ENCODE measurements at regions not wholly inside any gene's neighbourhood (a gene's known extent, or its start where the extent isn't known, plus 50 kb on each side); places are given as distances from the start of the nearest gene placed in this dataset.

- FAIRE-seq (no peak), DNase-seq (ENCODE audit: low read depth) (no peak)
- no peak for TF ChIP-seq CTCF (IDR thresholded peaks at IDR 0.05; ENCODE audit: insufficient read depth, low read length, severe bottlenecking)
- H3K27me3 ChIP-seq (ENCODE audit: control insufficient read depth, insufficient read depth, low read length) = no peaks in the 10 kb centered on the region
- H3K36me3 ChIP-seq (ENCODE audit: control insufficient read depth, insufficient read depth, low read length) = no peaks in the 10 kb centered on the region
- H3K4me3 ChIP-seq (ENCODE audit: low read depth, low read length) = no peak overlapping the region
Observed at GRCh38 chr4:137468836-137469235, 63.5 kb downstream of the PCDH18 start.

DNA sequence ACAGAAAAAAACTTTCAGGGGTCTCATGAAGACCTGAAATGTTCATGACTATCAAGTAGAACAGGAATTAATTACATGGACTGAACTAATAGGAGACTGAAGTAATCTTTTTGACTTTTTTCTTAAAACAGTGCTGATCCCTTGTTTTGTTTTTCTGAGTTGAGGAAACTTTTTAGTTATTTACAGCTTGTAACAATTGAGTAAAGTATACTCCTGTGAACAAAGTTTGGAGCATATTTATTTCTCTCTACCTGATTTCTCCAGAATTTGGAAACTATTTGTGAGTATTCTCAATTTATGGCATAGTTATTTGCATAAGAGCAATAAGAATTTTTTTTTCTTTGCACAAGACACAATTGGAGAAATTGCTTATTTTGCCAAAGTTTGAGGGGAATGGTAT lies 64.8 kb downstream of the PCDH18 start:
- no peak for DNase-seq (ENCODE audit: low read depth)
- Histone ChIP-seq H3K36me3 (ENCODE audit: control insufficient read depth, insufficient read depth, low read length) (no peaks in the 10 kb centered on the region), H3K27me3 (ENCODE audit: control insufficient read depth, insufficient read depth, low read length) (no peaks in the 10 kb centered on the region), H3K4me3 (ENCODE audit: low read depth, low read length) (no peak overlapping the region)
- TF ChIP-seq CTCF (IDR thresholded peaks at IDR 0.05; ENCODE audit: insufficient read depth, low read length, severe bottlenecking) = no peak
- FAIRE-seq = no peak

DNA sequence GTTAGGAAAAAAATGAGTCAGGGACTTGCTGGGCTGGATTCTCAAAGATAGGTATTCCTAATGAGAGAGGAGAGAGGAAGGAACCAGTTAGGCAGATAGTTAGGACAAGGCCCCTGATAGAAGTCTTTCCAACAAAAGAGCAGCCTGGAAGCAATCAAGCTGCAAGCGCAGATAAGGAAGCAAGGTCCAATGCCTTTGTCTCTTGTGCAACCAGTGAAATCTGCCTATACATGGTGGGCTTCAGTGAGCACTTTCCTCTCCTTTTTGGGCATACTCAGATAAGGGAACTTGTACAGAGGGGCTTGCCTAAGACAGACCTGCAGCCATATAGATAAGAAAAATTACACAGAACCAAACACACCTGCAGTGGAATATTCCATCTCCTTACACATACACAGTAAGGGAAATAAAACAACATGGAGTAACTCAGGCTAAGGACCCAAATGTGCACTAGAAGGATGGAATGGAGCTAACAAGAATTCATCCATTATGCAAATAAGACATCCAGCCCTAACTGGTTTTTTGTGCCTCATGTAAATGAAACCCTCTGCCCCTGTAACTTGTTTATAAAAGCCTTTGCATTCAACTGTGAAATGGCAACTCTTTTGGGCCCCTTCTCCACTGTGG lies 68.8 kb downstream of the PCDH18 start:
- no peak for TF ChIP-seq CTCF (IDR thresholded peaks at IDR 0.05; ENCODE audit: insufficient read depth, low read length, severe bottlenecking)
- Histone ChIP-seq H3K36me3 (ENCODE audit: control insufficient read depth, insufficient read depth, low read length) (no peaks in the 10 kb centered on the region), H3K4me3 (ENCODE audit: low read depth, low read length) (no peak overlapping the region), H3K27me3 (ENCODE audit: control insufficient read depth, insufficient read depth, low read length) (no peaks in the 10 kb centered on the region)
- DNase-seq (ENCODE audit: low read depth) = no peak
- FAIRE-seq = no peak

- no peaks in the 10 kb centered on the region for H3K27me3 ChIP-seq (ENCODE audit: control insufficient read depth, insufficient read depth, low read length)
- H3K4me3 ChIP-seq (ENCODE audit: low read depth, low read length) = no peak overlapping the region
- no peak for TF ChIP-seq CTCF (IDR thresholded peaks at IDR 0.05; ENCODE audit: insufficient read depth, low read length, severe bottlenecking)
- DNase-seq (ENCODE audit: low read depth) (no peak), FAIRE-seq (no peak)
- H3K36me3 ChIP-seq (ENCODE audit: control insufficient read depth, insufficient read depth, low read length) = no peaks in the 10 kb centered on the region
Observed at GRCh38 chr4:137455647-137456321, 76.5 kb downstream of the PCDH18 start.

GRCh38 chr4:137454767-137455166 lies 77.5 kb downstream of the PCDH18 start:
- no peaks in the 10 kb centered on the region for H3K27me3 ChIP-seq (ENCODE audit: control insufficient read depth, insufficient read depth, low read length)
- DNase-seq (ENCODE audit: low read depth) = no peak
- H3K4me3 ChIP-seq (ENCODE audit: low read depth, low read length) = no peak overlapping the region
- H3K36me3 ChIP-seq (ENCODE audit: control insufficient read depth, insufficient read depth, low read length) = no peaks in the 10 kb centered on the region
- FAIRE-seq = no peak
- no peak for TF ChIP-seq CTCF (IDR thresholded peaks at IDR 0.05; ENCODE audit: insufficient read depth, low read length, severe bottlenecking)

GRCh38 chr4:137452799-137453198 lies 79.5 kb downstream of the PCDH18 start:
- no peaks in the 10 kb centered on the region for H3K36me3 ChIP-seq (ENCODE audit: control insufficient read depth, insufficient read depth, low read length)
- FAIRE-seq = no peak
- H3K27me3 ChIP-seq (ENCODE audit: control insufficient read depth, insufficient read depth, low read length) = no peaks in the 10 kb centered on the region
- no peak overlapping the region for H3K4me3 ChIP-seq (ENCODE audit: low read depth, low read length)
- DNase-seq (ENCODE audit: low read depth) = no peak
- TF ChIP-seq CTCF (IDR thresholded peaks at IDR 0.05; ENCODE audit: insufficient read depth, low read length, severe bottlenecking) = no peak
